KMS-11 (cell line): ENCODE measurements at regions not wholly inside any gene's neighbourhood (a gene's known extent, or its start where the extent isn't known, plus 50 kb on each side); places are given as distances from the start of the nearest gene placed in this dataset.

Experiments used
- H2AFZ ChIP-seq: fragments of 200-600 bp; sonication (generic); 2 replicates; pipeline ENCODE4 v1.6.1; 2016; ENCODE audit warnings: antibody characterized with exemption, mixed run types, low read depth
- H3K27ac ChIP-seq: fragments of 200-600 bp; sonication (generic); 2 replicates; pipeline ENCODE4 v1.6.1; 2016; ENCODE audit warnings: mild to moderate bottlenecking, mixed run types
- H3K27me3 ChIP-seq: fragments of 200-600 bp; sonication (generic); 2 replicates; pipeline ENCODE4 v1.6.1; 2017; ENCODE audit warnings: mild to moderate bottlenecking, low read depth, mixed run types, moderate library complexity; ENCODE audit not compliant: insufficient read depth
- H3K36me3 ChIP-seq: fragments of 200-600 bp; sonication (generic); 2 replicates; pipeline ENCODE4 v1.6.1; 2017; ENCODE audit warnings: mild to moderate bottlenecking, mixed run types; ENCODE audit not compliant: insufficient read depth
- H3K4me1 ChIP-seq: fragments of 200-600 bp; sonication (generic); 2 replicates; pipeline ENCODE4 v1.6.1; 2016; ENCODE audit warnings: mild to moderate bottlenecking, low read depth, mixed run types; ENCODE audit not compliant: poor library complexity, severe bottlenecking
- H3K4me2 ChIP-seq: fragments of 200-600 bp; sonication (generic); 2 replicates; pipeline ENCODE4 v1.7.0; 2016; ENCODE audit warnings: mild to moderate bottlenecking, mixed run types
- H3K4me3 ChIP-seq: fragments of 200-600 bp; sonication (generic); IDR thresholded peaks from 2 replicates; pipeline ENCODE4 v1.6.1; 2017; ENCODE audit warnings: low read depth, low read length, mixed read lengths; ENCODE audit not compliant: insufficient read depth
- H3K79me2 ChIP-seq: fragments of 200-600 bp; sonication (generic); 2 replicates; pipeline ENCODE4 v1.6.1; 2016; ENCODE audit warnings: low read depth, mixed run types; ENCODE audit not compliant: insufficient read depth
- H3K9ac ChIP-seq: fragments of 200-600 bp; sonication (generic); 2 replicates; pipeline ENCODE4 v1.6.1; 2016; ENCODE audit warnings: mild to moderate bottlenecking, mixed run types
- H4K20me1 ChIP-seq: fragments of 200-600 bp; sonication (generic); 2 replicates; pipeline ENCODE4 v1.6.1; 2016; ENCODE audit warnings: mild to moderate bottlenecking, mixed run types; ENCODE audit not compliant: insufficient read depth
- TF ChIP-seq, protein P1 (sequence below): fragments of 200-600 bp; sonication (generic); conservative IDR thresholded peaks from 2 replicates; pipeline ENCODE4 v1.6.1; 2017; ENCODE audit warnings: low read depth, mild to moderate bottlenecking, antibody characterized with exemption, low read length, moderate library complexity, mixed read lengths

DNA sequence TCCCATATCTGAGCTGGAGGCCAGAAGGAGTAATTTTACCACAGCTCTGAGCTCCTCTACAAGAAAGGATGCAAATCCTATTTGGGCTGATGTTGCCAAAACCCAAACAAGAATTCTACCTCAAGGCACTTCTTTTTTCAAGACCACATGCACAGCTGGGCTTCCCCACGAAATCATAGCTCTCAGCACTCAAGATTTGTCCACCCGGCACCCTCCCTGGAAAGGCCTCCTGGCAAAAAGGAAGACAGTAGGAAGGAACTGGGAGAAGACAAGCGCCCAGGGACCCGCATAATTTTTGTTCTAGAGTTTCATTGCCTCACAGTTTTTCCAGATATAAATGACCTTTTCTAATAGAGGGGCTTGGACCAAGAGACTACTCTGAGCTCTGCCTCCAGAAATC, 90.5 kb downstream of the BANF2 start:
- H2AFZ ChIP-seq = no peak overlapping the region
- no peaks in the 10 kb centered on the region for H3K27me3 ChIP-seq
- H3K79me2 ChIP-seq = no peaks in the 10 kb centered on the region
- no peaks in the 10 kb centered on the region for H3K36me3 ChIP-seq
- no peaks in the 10 kb centered on the region for H3K4me1 ChIP-seq
- no peak overlapping the region for H3K4me3 ChIP-seq
- H4K20me1 ChIP-seq = no peaks in the 10 kb centered on the region
- TF ChIP-seq, protein P1, sequence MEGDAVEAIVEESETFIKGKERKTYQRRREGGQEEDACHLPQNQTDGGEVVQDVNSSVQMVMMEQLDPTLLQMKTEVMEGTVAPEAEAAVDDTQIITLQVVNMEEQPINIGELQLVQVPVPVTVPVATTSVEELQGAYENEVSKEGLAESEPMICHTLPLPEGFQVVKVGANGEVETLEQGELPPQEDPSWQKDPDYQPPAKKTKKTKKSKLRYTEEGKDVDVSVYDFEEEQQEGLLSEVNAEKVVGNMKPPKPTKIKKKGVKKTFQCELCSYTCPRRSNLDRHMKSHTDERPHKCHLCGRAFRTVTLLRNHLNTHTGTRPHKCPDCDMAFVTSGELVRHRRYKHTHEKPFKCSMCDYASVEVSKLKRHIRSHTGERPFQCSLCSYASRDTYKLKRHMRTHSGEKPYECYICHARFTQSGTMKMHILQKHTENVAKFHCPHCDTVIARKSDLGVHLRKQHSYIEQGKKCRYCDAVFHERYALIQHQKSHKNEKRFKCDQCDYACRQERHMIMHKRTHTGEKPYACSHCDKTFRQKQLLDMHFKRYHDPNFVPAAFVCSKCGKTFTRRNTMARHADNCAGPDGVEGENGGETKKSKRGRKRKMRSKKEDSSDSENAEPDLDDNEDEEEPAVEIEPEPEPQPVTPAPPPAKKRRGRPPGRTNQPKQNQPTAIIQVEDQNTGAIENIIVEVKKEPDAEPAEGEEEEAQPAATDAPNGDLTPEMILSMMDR = no peak
- H3K9ac ChIP-seq = no peak overlapping the region
- H3K4me2 ChIP-seq = no peak overlapping the region
- H3K27ac ChIP-seq = no peak overlapping the region

DNA sequence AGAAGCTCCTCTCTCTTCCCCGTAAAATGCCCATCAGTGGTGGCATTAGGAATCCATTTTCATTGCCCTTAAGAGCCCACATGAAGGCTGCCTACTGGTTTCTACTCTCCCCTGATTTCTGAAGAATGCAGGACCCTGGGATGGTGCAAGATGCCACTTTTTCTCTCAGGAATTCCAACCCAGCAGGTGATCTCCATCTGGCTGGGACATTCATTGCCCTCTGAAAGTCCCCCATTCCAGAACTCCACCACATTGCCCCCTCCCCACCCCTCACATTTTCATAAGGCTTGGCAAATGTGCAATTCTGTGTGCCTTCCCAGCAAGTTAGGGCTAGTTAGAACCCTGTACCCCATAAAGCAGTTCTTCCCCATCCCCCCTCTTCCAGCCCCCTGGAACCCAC, 88.0 kb downstream of the BANF2 start:
- H2AFZ ChIP-seq = no peak overlapping the region
- no peak overlapping the region for H3K4me3 ChIP-seq
- H3K27ac ChIP-seq = no peak overlapping the region
- H3K36me3 ChIP-seq = no peaks in the 10 kb centered on the region
- H3K4me2 ChIP-seq = no peak overlapping the region
- H3K79me2 ChIP-seq = no peaks in the 10 kb centered on the region
- TF ChIP-seq, protein P1 = no peak
- no peak overlapping the region for H3K9ac ChIP-seq
- H3K4me1 ChIP-seq = no peaks in the 10 kb centered on the region
- H4K20me1 ChIP-seq = no peaks in the 10 kb centered on the region
- no peaks in the 10 kb centered on the region for H3K27me3 ChIP-seq

DNA sequence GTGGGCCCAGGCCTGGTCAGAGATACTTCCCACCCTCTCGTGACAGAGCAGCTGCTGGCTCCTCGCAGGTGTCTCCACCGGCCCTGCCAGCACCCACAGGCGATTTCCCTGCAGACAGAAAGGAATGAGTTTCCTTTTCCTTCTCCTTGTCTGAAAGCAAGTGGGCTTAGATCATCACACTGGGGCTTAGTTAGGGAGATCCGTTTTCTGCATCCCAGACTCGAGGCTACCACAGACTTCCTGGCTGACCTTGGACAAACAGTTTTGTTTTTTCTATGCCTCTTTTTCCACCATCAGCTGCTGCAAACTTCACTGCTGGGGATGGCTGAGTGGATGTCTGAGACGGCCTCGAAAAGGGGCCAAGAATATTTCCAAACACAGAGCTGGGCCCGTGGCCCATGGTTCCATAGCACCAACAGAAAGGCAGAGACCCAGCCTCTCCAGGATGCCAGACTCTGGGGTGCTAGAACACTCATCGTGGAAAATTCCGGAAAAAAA, 86.5 kb downstream of the BANF2 start:
- no peaks in the 10 kb centered on the region for H3K79me2 ChIP-seq
- TF ChIP-seq, protein P1 = no peak
- H3K9ac ChIP-seq = no peak overlapping the region
- peaks cover 5% of the 10 kb centered on the region for H3K4me1 ChIP-seq
- no peaks in the 10 kb centered on the region for H4K20me1 ChIP-seq
- H2AFZ ChIP-seq = no peak overlapping the region
- no peak overlapping the region for H3K27ac ChIP-seq
- no peaks in the 10 kb centered on the region for H3K36me3 ChIP-seq
- no peak overlapping the region for H3K4me2 ChIP-seq
- H3K4me3 ChIP-seq = no peak overlapping the region
- no peaks in the 10 kb centered on the region for H3K27me3 ChIP-seq
